PFSK-1 (cell line): ENCODE measurements at regions not wholly inside any gene's neighbourhood (a gene's known extent, or its start where the extent isn't known, plus 50 kb on each side); places are given as distances from the start of the nearest gene placed in this dataset.

Experiments used
- FOXP2 ChIP-seq: optimal IDR thresholded peaks from 2 replicates; pipeline ENCODE3; 2011; ENCODE audit warnings: borderline replicate concordance, control low read depth, inconsistent platforms; ENCODE audit not compliant: insufficient read depth; ENCODE audit errors: extremely low read length, extremely low read depth
- POLR2AphosphoS5 ChIP-seq: IDR thresholded peaks from 2 replicates; pipeline ENCODE4 v1.6.1; 2012; ENCODE audit warnings: low read depth, mild to moderate bottlenecking, control low read depth, low read length, moderate library complexity
- REST ChIP-seq, 2 experiments: IDR thresholded peaks; 2 replicates each; pipeline versions ENCODE4 v1.6.1 to v1.8.0; 2011 to 2012; ENCODE audit warnings: low read depth in 2 of 2, low read length in 2 of 2, control low read depth in 1 of 2, inconsistent platforms in 1 of 2, mild to moderate bottlenecking in 1 of 2, moderate library complexity in 1 of 2; ENCODE audit not compliant: insufficient read depth in 1 of 2
- SIN3A ChIP-seq: IDR thresholded peaks from 2 replicates; pipeline ENCODE4 v1.6.1; 2012; ENCODE audit warnings: mild to moderate bottlenecking, low read length, moderate library complexity, borderline replicate concordance; ENCODE audit not compliant: insufficient read depth
- TAF1 ChIP-seq: IDR thresholded peaks from 2 replicates; pipeline ENCODE4 v1.6.1; 2012; ENCODE audit warnings: low read length, control low read depth, borderline replicate concordance; ENCODE audit not compliant: insufficient read depth

- TF ChIP-seq SIN3A (no peak), REST (IDR thresholded peaks at IDR 0.05; ENCODE audit: insufficient read depth in 1 of 2, low read depth in 2 of 2, low read length in 2 of 2) (no peak), FOXP2 (no peak), POLR2AphosphoS5 (no peak), TAF1 (no peak)
These were observed 213.8 kb downstream of the IBTK start for GRCh38 chr6:82033631-82034211.

DNA sequence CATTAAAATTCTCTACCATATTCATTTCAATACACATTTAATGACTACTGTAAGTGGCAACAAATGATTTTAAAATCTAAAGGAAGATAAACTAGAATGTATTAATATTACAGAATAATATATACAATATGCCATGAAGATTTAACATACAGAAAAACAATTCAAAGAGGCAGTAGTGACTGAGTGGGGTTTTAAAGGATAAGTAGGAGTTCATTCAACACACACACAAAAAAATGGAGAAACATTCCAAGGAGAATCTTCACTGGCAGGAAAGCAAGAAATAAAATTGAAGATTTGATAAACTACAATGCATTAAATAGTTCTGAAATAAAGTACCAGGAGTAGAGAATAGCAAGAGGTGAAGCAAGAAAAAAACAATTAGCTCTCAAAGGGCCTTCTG is 215.1 kb downstream of the IBTK start:
- TF ChIP-seq REST (IDR thresholded peaks at IDR 0.05; ENCODE audit: insufficient read depth in 1 of 2, low read depth in 2 of 2, low read length in 2 of 2) (no peak), FOXP2 (no peak), POLR2AphosphoS5 (no peak), TAF1 (no peak), SIN3A (no peak)

- TF ChIP-seq FOXP2 = no peak
- TF ChIP-seq REST (IDR thresholded peaks at IDR 0.05; ENCODE audit: insufficient read depth in 1 of 2, low read depth in 2 of 2, low read length in 2 of 2) = no peak
- TF ChIP-seq TAF1 = no peak
- TF ChIP-seq POLR2AphosphoS5 = no peak
- TF ChIP-seq SIN3A = no peak
These were observed 216.6 kb downstream of the IBTK start for GRCh38 chr6:82030761-82031503.

DNA sequence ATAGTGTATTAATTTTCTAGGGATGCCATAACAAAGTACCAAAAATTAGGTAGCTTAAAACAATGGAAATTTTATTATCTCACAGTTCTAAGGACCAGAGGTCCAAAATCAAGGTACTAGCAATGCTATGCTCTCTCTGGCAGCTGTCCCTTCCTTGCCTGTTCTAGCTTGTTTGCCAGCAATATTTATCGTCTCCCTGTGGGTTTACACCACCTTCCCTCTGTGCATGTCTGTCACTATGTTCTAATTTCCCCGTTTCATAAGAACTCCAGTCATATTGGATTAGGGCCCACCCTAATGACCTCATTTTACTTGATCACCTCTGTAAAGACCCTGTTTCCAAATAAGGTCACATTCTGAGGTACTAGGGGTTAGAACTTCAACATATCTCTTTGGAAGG is 217.2 kb downstream of the IBTK start:
- TF ChIP-seq TAF1 (no peak), FOXP2 (no peak), REST (IDR thresholded peaks at IDR 0.05; ENCODE audit: insufficient read depth in 1 of 2, low read depth in 2 of 2, low read length in 2 of 2) (no peak), POLR2AphosphoS5 (no peak), SIN3A (no peak)
